WTC11 (cell line): ENCODE measurements at regions not wholly inside any gene's neighbourhood (a gene's known extent, or its start where the extent isn't known, plus 50 kb on each side); places are given as distances from the start of the nearest gene placed in this dataset.

Experiments
- ATAC-seq: fragments of 200-7000 bp; cut with Tn5 transposase; 2 replicates; pipeline ENCODE4 v1.10.0; 2021; ENCODE audit warnings: mild to moderate bottlenecking, moderate library complexity
- CTCF ChIA-PET: fragments of 300-600 bp; sonication (Branson Sonifier 250); formaldehyde crosslinking; loops from one replicate; lab custom pipeline; 2021; ENCODE audit warnings: antibody characterized with exemption; lab: Charles Lee
- POLR2A ChIA-PET: fragments of 350-600 bp; sonication (Branson Sonifier 250); formaldehyde crosslinking; loops from one replicate; lab custom pipeline; 2021; ENCODE audit warnings: antibody characterized with exemption; lab: Charles Lee
- DNase-seq: peaks from one replicate; pipeline ENCODE4 v3.0.0; 2021; ENCODE audit warnings: low spot score
- H3K27ac Mint-ChIP-seq: 2 replicates; pipeline ENCODE4 v1.8.0; 2021; ENCODE audit warnings: mixed read lengths
- H3K27me3 Mint-ChIP-seq: 2 replicates; pipeline ENCODE4 v1.8.0; 2021; ENCODE audit warnings: low read depth, mild to moderate bottlenecking, moderate library complexity, mixed read lengths
- H3K36me3 Mint-ChIP-seq: 2 replicates; pipeline ENCODE4 v1.8.0; 2021; ENCODE audit warnings: mixed read lengths
- H3K4me1 Mint-ChIP-seq: 2 replicates; pipeline ENCODE4 v1.8.0; 2022; ENCODE audit warnings: mixed read lengths
- H3K4me3 Mint-ChIP-seq: 2 replicates; pipeline ENCODE4 v1.8.0; 2021; ENCODE audit warnings: mild to moderate bottlenecking, moderate library complexity, mixed read lengths
- H3K9me3 Mint-ChIP-seq: 2 replicates; pipeline ENCODE4 v1.8.0; 2021; ENCODE audit warnings: mixed read lengths
- CREB1 ChIP-seq: sonication (generic); formaldehyde crosslinking; IDR thresholded peaks from 2 replicates; pipeline ENCODE4 v1.8.0; 2023; ENCODE audit warnings: mild to moderate bottlenecking, missing genetic modification reagents
- ESRRA ChIP-seq: sonication (generic); formaldehyde crosslinking; IDR thresholded peaks from 2 replicates; pipeline ENCODE4 v1.8.1; 2022; ENCODE audit warnings: mild to moderate bottlenecking, missing genetic modification reagents, borderline replicate concordance
- ETV6 ChIP-seq: sonication (generic); formaldehyde crosslinking; IDR thresholded peaks from 2 replicates; pipeline ENCODE4 v1.8.1; 2022; ENCODE audit warnings: mild to moderate bottlenecking, missing genetic modification reagents
- FOXJ3 ChIP-seq: sonication (generic); formaldehyde crosslinking; IDR thresholded peaks from 2 replicates; pipeline ENCODE4 v1.9.0; 2021; ENCODE audit warnings: missing genetic modification reagents, mild to moderate bottlenecking, borderline replicate concordance
- GTF2I ChIP-seq: fragments of 250-450 bp; sonication (Bioruptor Pico); conservative IDR thresholded peaks from 2 replicates; pipeline ENCODE4 v1.4.0; 2021; ENCODE audit warnings: mild to moderate bottlenecking
- TP53 ChIP-seq: sonication (generic); formaldehyde crosslinking; IDR thresholded peaks from 2 replicates; pipeline ENCODE4 v1.8.1; 2023; ENCODE audit warnings: mild to moderate bottlenecking, missing genetic modification reagents
- ZNF219 ChIP-seq: sonication (generic); formaldehyde crosslinking; IDR thresholded peaks from 2 replicates; pipeline ENCODE4 v1.8.0; 2023; ENCODE audit warnings: missing genetic modification reagents, mild to moderate bottlenecking, borderline replicate concordance
- ZNF263 ChIP-seq: sonication (generic); formaldehyde crosslinking; IDR thresholded peaks from 2 replicates; pipeline ENCODE4 v1.8.1; 2022; ENCODE audit warnings: low read depth, mild to moderate bottlenecking, moderate library complexity, missing genetic modification reagents
- TF ChIP-seq, protein P1 (sequence below): sonication (generic); formaldehyde crosslinking; IDR thresholded peaks from 2 replicates; pipeline ENCODE4 v1.8.0; 2023; ENCODE audit warnings: missing genetic modification reagents
- TF ChIP-seq, protein P2 (sequence below): fragments of 200-600 bp; IDR thresholded peaks from 2 replicates; pipeline ENCODE4 v1.8.0; 2022; ENCODE audit warnings: antibody characterized with exemption
- TF ChIP-seq, protein P3 (sequence below): sonication (generic); formaldehyde crosslinking; IDR thresholded peaks from 2 replicates; pipeline ENCODE4 v1.8.0; 2023; ENCODE audit warnings: mild to moderate bottlenecking, missing genetic modification reagents
- TF ChIP-seq, protein P4 (sequence below): fragments of 250-450 bp; sonication (Bioruptor Pico); IDR thresholded peaks from 2 replicates; pipeline ENCODE4 v2.1.2; 2022; ENCODE audit warnings: mild to moderate bottlenecking, moderate library complexity
- TF ChIP-seq, protein P5 (sequence below): sonication (generic); formaldehyde crosslinking; IDR thresholded peaks from 2 replicates; pipeline ENCODE4 v1.8.1; 2022; ENCODE audit warnings: mild to moderate bottlenecking, moderate library complexity, missing genetic modification reagents
- TF ChIP-seq, protein P6 (sequence below): sonication (generic); formaldehyde crosslinking; IDR thresholded peaks from 2 replicates; pipeline ENCODE4 v1.8.1; 2022; ENCODE audit warnings: missing genetic modification reagents, borderline replicate concordance
- TF ChIP-seq, protein P7 (sequence below): sonication (generic); formaldehyde crosslinking; IDR thresholded peaks from 2 replicates; pipeline ENCODE4 v1.8.1; 2023; ENCODE audit warnings: mild to moderate bottlenecking, missing genetic modification reagents, moderate library complexity

DNA sequence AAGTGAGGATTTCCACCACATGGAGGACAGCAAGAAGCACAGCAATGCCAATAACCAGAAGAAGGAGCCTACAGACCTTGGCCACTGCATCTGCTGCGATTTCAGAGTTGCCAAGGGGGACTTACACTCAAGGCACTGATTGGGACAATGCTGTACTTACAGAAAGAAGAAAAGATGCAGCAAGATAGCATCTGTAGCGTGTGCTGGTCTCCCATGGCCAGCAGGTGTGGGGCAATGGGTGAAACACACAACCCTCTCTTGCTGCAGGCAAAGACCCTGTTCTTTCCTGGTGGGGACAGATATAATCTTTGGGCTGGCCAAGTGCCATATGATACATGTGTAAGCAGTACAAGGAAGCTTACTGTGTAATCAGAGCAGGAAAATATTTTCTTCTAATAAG is 85.4 kb upstream of the GPR45 start:
- Mint-ChIP-seq H3K9me3 (peaks cover 26% of the 10 kb centered on the region), H3K27ac (no peak overlapping the region), H3K4me1 (no peaks in the 10 kb centered on the region), H3K36me3 (peaks cover 9% of the 10 kb centered on the region), H3K4me3 (no peak overlapping the region), H3K27me3 (no peaks in the 10 kb centered on the region; the same call in 1 of the 2 replicates)
- ChIA-PET CTCF (no interaction called here), POLR2A (no interaction called here)
- DNase-seq: no peak
- ATAC-seq: no peak
- TF ChIP-seq, protein P1, sequence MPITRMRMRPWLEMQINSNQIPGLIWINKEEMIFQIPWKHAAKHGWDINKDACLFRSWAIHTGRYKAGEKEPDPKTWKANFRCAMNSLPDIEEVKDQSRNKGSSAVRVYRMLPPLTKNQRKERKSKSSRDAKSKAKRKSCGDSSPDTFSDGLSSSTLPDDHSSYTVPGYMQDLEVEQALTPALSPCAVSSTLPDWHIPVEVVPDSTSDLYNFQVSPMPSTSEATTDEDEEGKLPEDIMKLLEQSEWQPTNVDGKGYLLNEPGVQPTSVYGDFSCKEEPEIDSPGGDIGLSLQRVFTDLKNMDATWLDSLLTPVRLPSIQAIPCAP (CRISPR knock-in tag): no peak
- TF ChIP-seq, protein P2, sequence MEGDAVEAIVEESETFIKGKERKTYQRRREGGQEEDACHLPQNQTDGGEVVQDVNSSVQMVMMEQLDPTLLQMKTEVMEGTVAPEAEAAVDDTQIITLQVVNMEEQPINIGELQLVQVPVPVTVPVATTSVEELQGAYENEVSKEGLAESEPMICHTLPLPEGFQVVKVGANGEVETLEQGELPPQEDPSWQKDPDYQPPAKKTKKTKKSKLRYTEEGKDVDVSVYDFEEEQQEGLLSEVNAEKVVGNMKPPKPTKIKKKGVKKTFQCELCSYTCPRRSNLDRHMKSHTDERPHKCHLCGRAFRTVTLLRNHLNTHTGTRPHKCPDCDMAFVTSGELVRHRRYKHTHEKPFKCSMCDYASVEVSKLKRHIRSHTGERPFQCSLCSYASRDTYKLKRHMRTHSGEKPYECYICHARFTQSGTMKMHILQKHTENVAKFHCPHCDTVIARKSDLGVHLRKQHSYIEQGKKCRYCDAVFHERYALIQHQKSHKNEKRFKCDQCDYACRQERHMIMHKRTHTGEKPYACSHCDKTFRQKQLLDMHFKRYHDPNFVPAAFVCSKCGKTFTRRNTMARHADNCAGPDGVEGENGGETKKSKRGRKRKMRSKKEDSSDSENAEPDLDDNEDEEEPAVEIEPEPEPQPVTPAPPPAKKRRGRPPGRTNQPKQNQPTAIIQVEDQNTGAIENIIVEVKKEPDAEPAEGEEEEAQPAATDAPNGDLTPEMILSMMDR: no peak
- TF ChIP-seq, protein P3, sequence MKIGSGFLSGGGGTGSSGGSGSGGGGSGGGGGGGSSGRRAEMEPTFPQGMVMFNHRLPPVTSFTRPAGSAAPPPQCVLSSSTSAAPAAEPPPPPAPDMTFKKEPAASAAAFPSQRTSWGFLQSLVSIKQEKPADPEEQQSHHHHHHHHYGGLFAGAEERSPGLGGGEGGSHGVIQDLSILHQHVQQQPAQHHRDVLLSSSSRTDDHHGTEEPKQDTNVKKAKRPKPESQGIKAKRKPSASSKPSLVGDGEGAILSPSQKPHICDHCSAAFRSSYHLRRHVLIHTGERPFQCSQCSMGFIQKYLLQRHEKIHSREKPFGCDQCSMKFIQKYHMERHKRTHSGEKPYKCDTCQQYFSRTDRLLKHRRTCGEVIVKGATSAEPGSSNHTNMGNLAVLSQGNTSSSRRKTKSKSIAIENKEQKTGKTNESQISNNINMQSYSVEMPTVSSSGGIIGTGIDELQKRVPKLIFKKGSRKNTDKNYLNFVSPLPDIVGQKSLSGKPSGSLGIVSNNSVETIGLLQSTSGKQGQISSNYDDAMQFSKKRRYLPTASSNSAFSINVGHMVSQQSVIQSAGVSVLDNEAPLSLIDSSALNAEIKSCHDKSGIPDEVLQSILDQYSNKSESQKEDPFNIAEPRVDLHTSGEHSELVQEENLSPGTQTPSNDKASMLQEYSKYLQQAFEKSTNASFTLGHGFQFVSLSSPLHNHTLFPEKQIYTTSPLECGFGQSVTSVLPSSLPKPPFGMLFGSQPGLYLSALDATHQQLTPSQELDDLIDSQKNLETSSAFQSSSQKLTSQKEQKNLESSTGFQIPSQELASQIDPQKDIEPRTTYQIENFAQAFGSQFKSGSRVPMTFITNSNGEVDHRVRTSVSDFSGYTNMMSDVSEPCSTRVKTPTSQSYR (CRISPR knock-in tag): no peak
- TF ChIP-seq, protein P4, sequence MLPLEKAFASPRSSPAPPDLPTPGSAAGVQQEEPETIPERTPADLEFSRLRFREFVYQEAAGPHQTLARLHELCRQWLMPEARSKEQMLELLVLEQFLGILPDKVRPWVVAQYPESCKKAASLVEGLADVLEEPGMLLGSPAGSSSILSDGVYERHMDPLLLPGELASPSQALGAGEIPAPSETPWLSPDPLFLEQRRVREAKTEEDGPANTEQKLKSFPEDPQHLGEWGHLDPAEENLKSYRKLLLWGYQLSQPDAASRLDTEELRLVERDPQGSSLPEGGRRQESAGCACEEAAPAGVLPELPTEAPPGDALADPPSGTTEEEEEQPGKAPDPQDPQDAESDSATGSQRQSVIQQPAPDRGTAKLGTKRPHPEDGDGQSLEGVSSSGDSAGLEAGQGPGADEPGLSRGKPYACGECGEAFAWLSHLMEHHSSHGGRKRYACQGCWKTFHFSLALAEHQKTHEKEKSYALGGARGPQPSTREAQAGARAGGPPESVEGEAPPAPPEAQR (CRISPR knock-in tag): no peak
- TF ChIP-seq FOXJ3 (CRISPR knock-in tag) (no peak), ZNF219 (CRISPR knock-in tag) (no peak), ETV6 (no peak), CREB1 (no peak), ESRRA (no peak), ZNF263 (no peak), GTF2I (CRISPR knock-in tag) (no peak)
- TF ChIP-seq, protein P5, sequence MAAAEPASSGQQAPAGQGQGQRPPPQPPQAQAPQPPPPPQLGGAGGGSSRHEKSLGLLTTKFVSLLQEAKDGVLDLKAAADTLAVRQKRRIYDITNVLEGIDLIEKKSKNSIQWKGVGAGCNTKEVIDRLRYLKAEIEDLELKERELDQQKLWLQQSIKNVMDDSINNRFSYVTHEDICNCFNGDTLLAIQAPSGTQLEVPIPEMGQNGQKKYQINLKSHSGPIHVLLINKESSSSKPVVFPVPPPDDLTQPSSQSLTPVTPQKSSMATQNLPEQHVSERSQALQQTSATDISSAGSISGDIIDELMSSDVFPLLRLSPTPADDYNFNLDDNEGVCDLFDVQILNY (CRISPR knock-in tag): no peak
- TF ChIP-seq, protein P6, sequence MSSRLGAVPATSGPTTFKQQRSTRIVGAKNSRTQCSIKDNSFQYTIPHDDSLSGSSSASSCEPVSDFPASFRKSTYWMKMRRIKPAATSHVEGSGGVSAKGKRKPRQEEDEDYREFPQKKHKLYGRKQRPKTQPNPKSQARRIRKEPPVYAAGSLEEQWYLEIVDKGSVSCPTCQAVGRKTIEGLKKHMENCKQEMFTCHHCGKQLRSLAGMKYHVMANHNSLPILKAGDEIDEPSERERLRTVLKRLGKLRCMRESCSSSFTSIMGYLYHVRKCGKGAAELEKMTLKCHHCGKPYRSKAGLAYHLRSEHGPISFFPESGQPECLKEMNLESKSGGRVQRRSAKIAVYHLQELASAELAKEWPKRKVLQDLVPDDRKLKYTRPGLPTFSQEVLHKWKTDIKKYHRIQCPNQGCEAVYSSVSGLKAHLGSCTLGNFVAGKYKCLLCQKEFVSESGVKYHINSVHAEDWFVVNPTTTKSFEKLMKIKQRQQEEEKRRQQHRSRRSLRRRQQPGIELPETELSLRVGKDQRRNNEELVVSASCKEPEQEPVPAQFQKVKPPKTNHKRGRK (CRISPR knock-in tag): no peak
- TF ChIP-seq, protein P7, sequence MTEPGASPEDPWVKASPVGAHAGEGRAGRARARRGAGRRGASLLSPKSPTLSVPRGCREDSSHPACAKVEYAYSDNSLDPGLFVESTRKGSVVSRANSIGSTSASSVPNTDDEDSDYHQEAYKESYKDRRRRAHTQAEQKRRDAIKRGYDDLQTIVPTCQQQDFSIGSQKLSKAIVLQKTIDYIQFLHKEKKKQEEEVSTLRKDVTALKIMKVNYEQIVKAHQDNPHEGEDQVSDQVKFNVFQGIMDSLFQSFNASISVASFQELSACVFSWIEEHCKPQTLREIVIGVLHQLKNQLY (CRISPR knock-in tag): no peak

DNA sequence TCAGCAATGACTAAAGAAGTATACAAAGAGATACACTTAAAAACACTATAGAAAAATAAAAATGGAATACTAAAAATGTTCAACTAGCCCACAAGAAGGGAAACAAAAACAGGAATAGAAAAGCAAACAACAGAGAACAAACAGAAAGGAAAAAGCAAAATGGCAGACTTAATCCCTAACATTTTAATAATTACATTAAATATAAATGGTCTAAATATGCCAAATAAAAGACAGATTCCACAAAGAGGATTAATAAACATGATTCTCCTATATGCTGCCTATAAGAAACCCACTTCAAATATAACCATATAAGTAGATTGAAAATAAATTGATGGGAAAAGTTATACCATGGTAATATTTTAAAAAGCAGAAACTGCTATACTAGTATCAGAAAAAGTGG is 83.5 kb upstream of the GPR45 start:
- H3K9me3 Mint-ChIP-seq: peaks cover 37% of the 10 kb centered on the region
- POLR2A ChIA-PET: no interaction called here
- no peak overlapping the region for H3K4me3 Mint-ChIP-seq
- H3K36me3 Mint-ChIP-seq: peaks cover 14% of the 10 kb centered on the region
- ATAC-seq: no peak
- no peak overlapping the region for H3K27ac Mint-ChIP-seq
- no peak for TF ChIP-seq TP53
- TF ChIP-seq, all 79 proteins: peak for 0
- H3K27me3 Mint-ChIP-seq: no peaks in the 10 kb centered on the region; the same call in 1 of the 2 replicates
- DNase-seq: no peak
- CTCF ChIA-PET: no interaction called here
- H3K4me1 Mint-ChIP-seq: no peaks in the 10 kb centered on the region
